ENCODE measurements at regions not wholly inside any gene's neighbourhood (a gene's known extent, or its start where the extent isn't known, plus 50 kb on each side); places are given as distances from the start of the nearest gene placed in this dataset.

GRCh38 chr2:118687192-118687591 lies 160.3 kb downstream of the EN1 start:
- TF ChIP-seq CTCF (IDR thresholded peaks at IDR 0.05 in 4 of 5, conservative IDR thresholded peaks at IDR 0.05 in 1 of 5) = no peak
- TF ChIP-seq POLR2A (IDR thresholded peaks at IDR 0.05) = no peak
